ENCODE measurements at regions not wholly inside any gene's neighbourhood (a gene's known extent, or its start where the extent isn't known, plus 50 kb on each side); places are given as distances from the start of the nearest gene placed in this dataset.
A peak's percentile ranks its signal among the peaks of the same experiment; 100 is the strongest.

DNA sequence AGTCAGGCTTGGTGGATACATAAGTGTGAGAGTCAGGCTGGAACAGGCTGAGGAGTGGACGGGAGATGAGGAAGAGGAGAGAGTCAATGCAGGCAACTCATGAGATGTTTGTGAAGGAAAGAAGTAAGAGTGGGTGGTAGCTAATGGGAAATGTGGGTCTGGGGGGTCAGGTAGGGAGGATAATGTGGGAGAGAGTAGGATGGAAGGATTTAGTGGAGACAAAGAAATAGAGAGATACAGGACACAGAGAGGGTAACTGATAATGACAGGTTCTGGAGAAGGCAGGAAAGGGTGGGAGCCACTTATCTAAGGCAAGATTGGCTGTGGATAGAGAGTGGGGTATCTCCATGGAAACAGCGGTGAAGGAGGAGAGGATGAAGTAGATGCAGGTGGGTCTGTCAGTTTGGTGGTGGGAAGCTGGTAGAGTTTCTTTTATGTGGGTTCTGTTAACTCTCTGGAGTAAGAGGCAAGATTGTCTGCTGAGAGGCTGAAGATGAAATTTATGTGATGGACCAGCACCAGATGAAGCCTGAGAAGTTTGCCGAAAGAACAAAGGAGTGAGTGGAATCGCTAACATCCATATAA lies 190.6 kb upstream of the SPRED2 start:
- H3K4me3 Mint-ChIP-seq, result no peak overlapping the region
- no peak for ATAC-seq
- no peak overlapping the region for H3K27ac Mint-ChIP-seq
- ChIA-PET CTCF (interaction anchor here (0.6 to 1.5 kb wide), 2 partner anchors 17 to 119 kb away, joined by 3 read pairs; no protein-coding TSS in a partner anchor), POLR2A (no interaction called here)
- no peaks in the 10 kb centered on the region for H3K9me3 Mint-ChIP-seq (ENCODE audit: low read depth)
- peaks cover 3% of the 10 kb centered on the region for H3K4me1 Mint-ChIP-seq
- intact Hi-C loops (cut with DNase I, micrococcal nuclease), result no loop called here
- peaks cover 21% of the 10 kb centered on the region for H3K27me3 Mint-ChIP-seq
- DNase-seq, result no peak
- no peaks in the 10 kb centered on the region for H3K36me3 Mint-ChIP-seq (ENCODE audit: low read depth)

GRCh38 chr2:65622499-65622898 lies 190.1 kb upstream of the SPRED2 start:
- H3K4me1 Mint-ChIP-seq, result peaks cover 3% of the 10 kb centered on the region
- H3K27me3 Mint-ChIP-seq, result peaks cover 17% of the 10 kb centered on the region
- no peak for ATAC-seq
- no peaks in the 10 kb centered on the region for H3K36me3 Mint-ChIP-seq (ENCODE audit: low read depth)
- ChIA-PET POLR2A (no interaction called here), CTCF (interaction anchor here (0.6 to 1.5 kb wide), 2 partner anchors 18 to 118 kb away, joined by 3 read pairs; no protein-coding TSS in a partner anchor)
- H3K27ac Mint-ChIP-seq, result no peak overlapping the region
- intact Hi-C loops (cut with DNase I, micrococcal nuclease), result no loop called here
- no peak overlapping the region for H3K4me3 Mint-ChIP-seq
- no peak for DNase-seq
- no peaks in the 10 kb centered on the region for H3K9me3 Mint-ChIP-seq (ENCODE audit: low read depth)

- POLR2A ChIA-PET, result no interaction called here
- no peaks in the 10 kb centered on the region for H3K36me3 Mint-ChIP-seq (ENCODE audit: low read depth)
- no peak overlapping the region for H3K4me3 Mint-ChIP-seq
- no peak overlapping the region for H3K27ac Mint-ChIP-seq
- intact Hi-C loops (cut with DNase I, micrococcal nuclease), result no loop called here
- DNase-seq, result no peak
- H3K4me1 Mint-ChIP-seq, result peaks cover 3% of the 10 kb centered on the region
- H3K9me3 Mint-ChIP-seq (ENCODE audit: low read depth), result no peaks in the 10 kb centered on the region
- ATAC-seq, result no peak
- CTCF ChIA-PET, result interaction anchor here (0.6 kb wide), 2 partner anchors 314 to 324 kb away, joined by 3 read pairs; no protein-coding TSS in a partner anchor
- H3K27me3 Mint-ChIP-seq, result peaks cover 17% of the 10 kb centered on the region
Observed at GRCh38 chr2:65620524-65620923, 188.1 kb upstream of the SPRED2 start.

DNA sequence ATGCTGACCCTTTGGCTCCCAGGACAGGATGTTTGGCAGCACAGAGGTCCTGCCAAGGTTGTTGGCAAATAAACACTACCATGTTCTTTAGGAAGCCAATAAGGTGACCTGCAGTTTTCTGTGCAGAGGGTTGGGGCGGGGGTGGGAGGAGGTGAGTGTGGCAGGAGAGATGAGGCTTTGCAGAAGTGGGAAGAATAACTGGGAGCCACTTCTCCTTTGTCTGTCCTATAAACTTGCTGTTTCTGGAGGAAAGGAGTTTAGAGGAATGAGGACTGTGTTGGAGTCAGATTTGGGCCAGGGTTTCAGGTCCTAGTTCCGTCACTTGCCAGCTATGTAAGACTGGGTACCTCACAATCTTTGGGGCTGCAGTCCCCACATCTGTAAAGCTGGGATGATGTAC lies 187.6 kb upstream of the SPRED2 start:
- no peak for ATAC-seq
- DNase-seq, result no peak
- Mint-ChIP-seq H3K4me1 (peaks cover 3% of the 10 kb centered on the region), H3K4me3 (no peak overlapping the region), H3K27me3 (peaks cover 17% of the 10 kb centered on the region), H3K27ac (no peak overlapping the region), H3K36me3 (ENCODE audit: low read depth) (no peaks in the 10 kb centered on the region), H3K9me3 (ENCODE audit: low read depth) (no peaks in the 10 kb centered on the region)
- ChIA-PET POLR2A (no interaction called here), CTCF (interaction anchor here (0.6 kb wide), 2 partner anchors 315 to 1220 kb away, joined by 3 read pairs; no protein-coding TSS in a partner anchor)
- intact Hi-C loops (cut with DNase I, micrococcal nuclease), result no loop called here

DNA sequence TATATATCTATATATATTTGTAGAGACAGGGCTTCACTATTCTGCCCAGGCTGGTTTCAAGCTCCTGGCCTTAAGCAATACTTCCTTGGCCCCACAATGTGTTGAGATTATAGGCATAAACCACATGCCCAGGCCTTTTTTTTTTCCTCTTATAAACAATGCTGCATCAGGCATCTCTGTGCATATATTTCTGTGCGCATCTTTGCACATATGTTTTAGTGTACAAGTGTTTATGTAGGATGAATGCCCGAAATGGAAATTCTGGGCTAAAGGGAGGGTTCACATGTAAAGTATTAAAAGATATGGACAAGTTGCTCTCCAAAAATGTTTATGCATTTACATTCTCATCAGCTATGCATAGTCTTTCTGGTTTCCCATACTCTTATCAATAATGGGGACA lies 183.2 kb upstream of the SPRED2 start:
- peaks cover 3% of the 10 kb centered on the region for H3K27me3 Mint-ChIP-seq
- no peaks in the 10 kb centered on the region for H3K9me3 Mint-ChIP-seq (ENCODE audit: low read depth)
- no peaks in the 10 kb centered on the region for H3K4me1 Mint-ChIP-seq
- DNase-seq (no peak), ATAC-seq (no peak)
- no peak overlapping the region for H3K27ac Mint-ChIP-seq
- ChIA-PET POLR2A (no interaction called here), CTCF (interaction anchor here (0.7 kb wide), 1 partner anchor 251 kb away, joined by 3 read pairs; no protein-coding TSS in a partner anchor)
- H3K36me3 Mint-ChIP-seq (ENCODE audit: low read depth), result no peaks in the 10 kb centered on the region
- intact Hi-C loops (cut with DNase I, micrococcal nuclease), result no loop called here
- no peak overlapping the region for H3K4me3 Mint-ChIP-seq

DNA sequence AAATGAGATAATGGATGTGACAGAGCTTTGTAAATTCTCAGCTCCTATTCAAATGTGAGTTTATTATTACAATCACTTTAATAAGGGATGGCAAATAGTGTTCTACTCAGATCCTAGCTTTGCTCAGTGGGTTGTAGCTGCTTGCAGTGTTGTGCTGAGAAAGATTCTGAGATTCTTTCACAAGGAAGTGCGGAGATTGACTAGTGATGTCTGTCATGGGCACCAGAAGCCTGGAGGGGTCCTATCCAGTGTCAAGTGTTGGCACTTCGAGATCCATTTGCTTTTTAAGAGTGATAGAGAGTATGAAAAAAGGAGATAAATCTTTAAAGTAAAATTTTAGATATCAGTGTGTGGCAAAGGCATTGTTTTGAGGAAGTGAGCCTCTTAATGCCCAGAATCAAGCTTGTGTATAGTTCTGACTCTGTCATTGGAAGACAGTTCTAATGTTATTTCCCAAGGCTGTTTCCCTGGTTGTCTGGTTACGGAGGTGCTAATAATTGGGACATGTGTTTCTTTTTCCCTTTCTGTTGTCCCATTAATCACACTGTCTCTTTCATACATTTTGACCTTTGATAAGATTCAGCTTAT lies 181.7 kb upstream of the SPRED2 start:
- ChIA-PET CTCF (interaction anchor here (0.7 kb wide), 1 partner anchor 150 kb away, joined by 3 read pairs; no protein-coding TSS in a partner anchor), POLR2A (no interaction called here)
- Mint-ChIP-seq H3K27ac (no peak overlapping the region), H3K36me3 (ENCODE audit: low read depth) (no peaks in the 10 kb centered on the region), H3K4me1 (no peaks in the 10 kb centered on the region), H3K9me3 (ENCODE audit: low read depth) (no peaks in the 10 kb centered on the region), H3K4me3 (no peak overlapping the region), H3K27me3 (no peaks in the 10 kb centered on the region)
- ATAC-seq (no peak), DNase-seq (no peak)
- intact Hi-C loops (cut with DNase I, micrococcal nuclease), result no loop called here

DNA sequence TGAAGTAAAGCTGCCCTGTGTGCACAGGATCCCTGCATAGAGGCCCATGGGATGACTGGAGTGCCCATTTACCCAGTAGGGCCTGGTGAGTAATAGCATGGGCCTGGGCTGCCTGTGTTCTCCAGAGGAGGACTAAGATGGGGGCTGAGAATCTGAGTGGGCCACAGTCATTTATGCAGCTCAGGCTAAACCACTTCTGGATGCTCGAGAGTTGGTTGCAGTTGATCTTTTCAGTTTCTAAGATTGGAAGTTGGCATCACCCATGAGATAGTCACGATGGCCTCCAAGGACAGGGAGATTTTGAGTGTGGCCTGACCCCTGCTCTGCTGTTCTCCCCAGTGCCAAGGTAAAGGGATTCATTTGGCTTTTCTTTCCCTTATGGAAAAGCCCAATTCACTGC lies 179.1 kb upstream of the SPRED2 start:
- no peaks in the 10 kb centered on the region for H3K36me3 Mint-ChIP-seq (ENCODE audit: low read depth)
- no peaks in the 10 kb centered on the region for H3K27me3 Mint-ChIP-seq
- intact Hi-C loops (cut with DNase I, micrococcal nuclease), result no loop called here
- CTCF ChIA-PET, result no interaction called here
- no peak overlapping the region for H3K27ac Mint-ChIP-seq
- DNase-seq (no peak), ATAC-seq (no peak)
- POLR2A ChIA-PET, result no interaction called here
- no peaks in the 10 kb centered on the region for H3K9me3 Mint-ChIP-seq (ENCODE audit: low read depth)
- H3K4me1 Mint-ChIP-seq, result peaks cover 7% of the 10 kb centered on the region
- no peak overlapping the region for H3K4me3 Mint-ChIP-seq

DNA sequence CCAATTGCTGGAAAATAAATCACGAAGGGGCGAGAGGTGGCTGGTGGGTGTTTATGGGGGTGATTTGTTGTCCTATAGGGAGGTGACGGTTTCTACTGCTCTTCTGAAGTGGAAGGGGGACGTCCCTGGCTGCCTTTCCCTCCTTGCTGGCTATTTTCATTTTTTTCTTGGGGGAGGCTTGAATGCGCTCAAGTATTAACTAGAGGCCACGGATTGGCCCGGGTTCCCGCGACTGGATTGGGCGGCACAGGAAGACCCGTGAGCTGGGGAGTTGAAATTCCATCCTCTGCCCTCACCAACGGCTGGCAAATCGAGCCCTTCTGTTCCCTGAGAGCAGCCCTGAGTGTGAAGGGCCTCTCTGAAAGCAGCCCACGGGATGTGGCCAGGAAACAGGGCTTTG lies 176.5 kb upstream of the SPRED2 start:
- H3K36me3 Mint-ChIP-seq (ENCODE audit: low read depth), result no peaks in the 10 kb centered on the region
- no peaks in the 10 kb centered on the region for H3K9me3 Mint-ChIP-seq (ENCODE audit: low read depth)
- no peaks in the 10 kb centered on the region for H3K27me3 Mint-ChIP-seq
- ChIA-PET CTCF (no interaction called here), POLR2A (no interaction called here)
- intact Hi-C loops (cut with DNase I, micrococcal nuclease), result no loop called here
- no peak overlapping the region for H3K27ac Mint-ChIP-seq
- ATAC-seq (no peak), DNase-seq (no peak)
- peaks cover 19% of the 10 kb centered on the region for H3K4me1 Mint-ChIP-seq
- no peak overlapping the region for H3K4me3 Mint-ChIP-seq

DNA sequence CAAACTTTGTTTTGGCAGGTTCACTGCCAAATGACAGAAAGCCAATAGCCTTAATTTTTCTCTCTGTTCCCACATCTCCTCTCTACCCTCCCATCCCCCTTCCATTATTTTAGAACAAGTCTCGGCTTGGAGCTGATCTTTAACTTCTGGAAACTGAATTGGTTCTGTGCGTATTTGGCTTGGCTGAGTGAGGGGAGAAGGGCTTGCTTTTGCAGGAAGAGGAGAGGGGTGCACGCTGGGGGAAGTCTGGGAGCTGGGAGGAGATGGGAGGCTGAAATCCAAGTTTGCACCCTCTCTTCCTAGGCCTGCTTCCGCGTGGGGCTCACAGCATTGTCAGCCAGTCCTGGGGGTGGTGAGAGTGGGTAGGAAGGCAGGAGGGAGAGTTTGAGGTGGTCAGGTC lies 176.1 kb upstream of the SPRED2 start:
- CTCF ChIA-PET, result interaction anchor here (0.6 kb wide), 1 partner anchor 18 kb away, joined by 3 read pairs; no protein-coding TSS in a partner anchor
- H3K4me1 Mint-ChIP-seq, result peaks cover 19% of the 10 kb centered on the region
- no peak overlapping the region for H3K27ac Mint-ChIP-seq

DNA sequence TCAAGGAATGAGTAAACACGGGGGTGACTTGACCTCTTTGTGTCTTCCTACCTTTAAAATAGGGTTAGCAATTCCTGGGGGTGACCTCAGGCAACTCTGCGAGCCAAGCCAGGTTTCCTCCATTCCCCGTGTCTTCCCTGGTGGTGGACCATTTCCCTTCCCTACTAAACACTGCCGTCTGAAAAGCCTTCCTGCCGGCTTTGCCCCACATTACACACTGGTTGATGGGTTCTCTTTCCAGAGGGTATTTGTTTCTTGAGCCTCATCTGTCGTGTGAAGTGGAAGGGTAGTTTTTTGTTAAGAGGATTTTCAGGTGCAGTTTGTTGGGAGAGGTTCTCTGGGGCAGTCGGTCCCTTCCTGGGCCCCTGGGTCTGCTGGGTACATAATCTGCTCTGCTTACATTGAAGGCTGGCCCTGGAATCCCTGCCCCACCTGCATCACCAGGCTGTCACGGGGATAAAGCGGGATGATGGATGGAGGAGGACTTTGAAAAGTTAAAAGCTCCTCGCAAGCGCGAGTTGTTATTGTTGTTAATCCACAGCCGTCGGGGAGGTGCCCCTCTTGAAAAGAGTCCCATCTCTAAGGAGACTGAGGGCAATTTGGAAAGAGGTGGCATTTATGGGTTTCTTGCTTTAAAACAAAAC lies 175.4 kb upstream of the SPRED2 start:
- intact Hi-C loops (cut with DNase I, micrococcal nuclease), result no loop called here
- Mint-ChIP-seq H3K27me3 (no peaks in the 10 kb centered on the region), H3K27ac (no peak overlapping the region), H3K4me1 (peaks cover 19% of the 10 kb centered on the region), H3K9me3 (ENCODE audit: low read depth) (no peaks in the 10 kb centered on the region), H3K36me3 (ENCODE audit: low read depth) (no peaks in the 10 kb centered on the region), H3K4me3 (no peak overlapping the region)
- ChIA-PET POLR2A (no interaction called here), CTCF (interaction anchor here (0.6 kb wide), 1 partner anchor 18 kb away, joined by 3 read pairs; no protein-coding TSS in a partner anchor)
- DNase-seq (no peak), ATAC-seq (no peak)

More for the DNA sequence above, 176.1 kb upstream of the SPRED2 start:
- ATAC-seq (no peak), DNase-seq (no peak)
- no peaks in the 10 kb centered on the region for H3K36me3 Mint-ChIP-seq (ENCODE audit: low read depth)
- intact Hi-C loops (cut with DNase I, micrococcal nuclease), result no loop called here
- no peak overlapping the region for H3K4me3 Mint-ChIP-seq
- POLR2A ChIA-PET, result no interaction called here
- H3K9me3 Mint-ChIP-seq (ENCODE audit: low read depth), result no peaks in the 10 kb centered on the region
- no peaks in the 10 kb centered on the region for H3K27me3 Mint-ChIP-seq

DNA sequence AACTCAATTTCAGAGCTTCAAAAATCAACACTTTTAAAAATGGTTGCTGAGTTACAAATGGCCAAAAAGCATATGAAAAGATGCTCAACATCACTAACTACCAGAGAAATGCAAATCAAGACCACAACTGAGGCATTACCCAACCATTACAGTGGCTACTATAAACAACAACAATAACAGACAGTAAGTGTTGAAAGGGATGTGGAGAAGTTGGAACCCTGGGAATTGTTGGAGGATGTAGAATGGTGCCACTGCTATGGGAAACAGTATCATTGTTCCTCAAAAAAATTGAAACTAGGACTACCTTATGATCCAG lies 173.3 kb upstream of the SPRED2 start:
- no peaks in the 10 kb centered on the region for H3K36me3 Mint-ChIP-seq (ENCODE audit: low read depth)
- ChIA-PET CTCF (interaction anchor here (0.6 kb wide), 1 partner anchor 476 kb away, joined by 3 read pairs; no protein-coding TSS in a partner anchor), POLR2A (no interaction called here)
- peak overlapping the region; percentile 34 for H3K27ac Mint-ChIP-seq
- DNase-seq, result no peak
- ATAC-seq, result no peak
- H3K9me3 Mint-ChIP-seq (ENCODE audit: low read depth), result no peaks in the 10 kb centered on the region
- H3K4me1 Mint-ChIP-seq, result peaks cover 19% of the 10 kb centered on the region
- H3K27me3 Mint-ChIP-seq, result no peaks in the 10 kb centered on the region
- H3K4me3 Mint-ChIP-seq, result no peak overlapping the region
- intact Hi-C loops (cut with DNase I, micrococcal nuclease), result loop anchor here in 1 of 2 experiments (1.0 kb wide), 2 partner anchors 285 to 304 kb away; no protein-coding TSS in a partner anchor

Data from activated CD4-positive, alpha-beta T cell treated with anti-CD3 and anti-CD28 coated beads for 36 hours (primary cell).